NAMALWA (cell line): ENCODE measurements at regions not wholly inside any gene's neighbourhood (a gene's known extent, or its start where the extent isn't known, plus 50 kb on each side); places are given as distances from the start of the nearest gene placed in this dataset.

Source experiments
- DNase-seq: peaks from one replicate; pipeline ENCODE4 v3.0.0-alpha.2; 2015; ENCODE audit warnings: low spot score

DNA sequence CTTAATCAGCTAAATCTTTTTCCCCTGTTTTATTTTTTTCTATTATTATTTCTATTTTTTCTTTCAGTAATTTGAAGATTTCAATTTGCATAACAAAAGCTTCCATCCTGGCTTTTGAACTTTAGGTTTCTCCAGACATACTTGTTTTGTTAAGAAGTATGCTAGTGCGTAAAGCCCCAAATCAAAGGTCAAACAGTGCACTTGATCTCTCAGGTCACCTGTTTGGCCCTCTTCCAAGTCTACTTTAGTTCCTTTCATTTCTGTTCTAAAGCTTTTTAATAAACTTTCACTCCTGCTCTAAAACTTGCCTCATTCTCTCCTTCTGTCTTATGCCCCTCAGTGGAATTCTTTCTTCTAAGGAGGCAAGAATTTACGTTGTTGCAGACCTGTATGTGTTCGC is 54.6 kb upstream of the ATXN7L3B start:
- DNase-seq, result no peak
